K562 (cell line): ENCODE measurements at regions not wholly inside any gene's neighbourhood (a gene's known extent, or its start where the extent isn't known, plus 50 kb on each side); places are given as distances from the start of the nearest gene placed in this dataset.

Experiments used
- ESRRA ChIP-seq: fragments of 450-650 bp; IDR thresholded peaks from 2 replicates; pipeline ENCODE4 v1.6.1; 2014; ENCODE audit warnings: low read depth, mild to moderate bottlenecking, moderate library complexity, borderline replicate concordance
- FOXK2 ChIP-seq, 2 experiments: fragments of 450-650 bp; IDR thresholded peaks in 1 of 2; conservative IDR thresholded peaks in 1 of 2; 2 replicates each; pipeline ENCODE4 v1.6.1; 2016; ENCODE audit warnings: low read depth in 2 of 2, mild to moderate bottlenecking in 1 of 2
- MCM7 ChIP-seq, 2 experiments: fragments of 450-650 bp; IDR thresholded peaks; 2 replicates each; pipeline ENCODE4 v1.6.1; 2016 to 2018
- MTF1 ChIP-seq: fragments of 250-450 bp; sonication (Bioruptor Pico); IDR thresholded peaks from 2 replicates; pipeline ENCODE4 v1.9.0; 2021; ENCODE audit warnings: moderate library complexity, mild to moderate bottlenecking, inconsistent platforms, borderline replicate concordance
- SMARCE1 ChIP-seq: fragments of 450-650 bp; IDR thresholded peaks from 2 replicates; pipeline ENCODE4 v1.7.1; 2016; ENCODE audit warnings: mild to moderate bottlenecking
- ZNF274 ChIP-seq: IDR thresholded peaks from 2 replicates; pipeline ENCODE4 v1.6.1; 2011; ENCODE audit warnings: low read depth, mild to moderate bottlenecking, low read length, moderate library complexity, borderline replicate concordance
- ZNF41 ChIP-seq: fragments of 250-450 bp; sonication (Bioruptor Pico); conservative IDR thresholded peaks from 2 replicates; pipeline ENCODE4 v1.4.0; 2020; ENCODE audit warnings: mild to moderate bottlenecking
- ZNF507 ChIP-seq: conservative IDR thresholded peaks from 2 replicates; pipeline ENCODE4 v1.6.1; 2017; ENCODE audit warnings: missing genetic modification characterization, missing compliant biosample characterization
- ZSCAN29 ChIP-seq: fragments of 450-650 bp; IDR thresholded peaks from 2 replicates; pipeline ENCODE4 v1.6.1; 2017
- TF ChIP-seq, protein P1 (sequence below), 2 experiments: fragments of 150-350 bp in 1 of 2; IDR thresholded peaks; 2 replicates each; pipeline ENCODE4 v1.6.1; 2012 to 2016; ENCODE audit warnings: low read depth in 2 of 2, low read length in 2 of 2, mild to moderate bottlenecking in 1 of 2, moderate library complexity in 1 of 2
- TF ChIP-seq, protein P2 (sequence below): fragments of 250-450 bp; sonication (Bioruptor Pico); IDR thresholded peaks from 2 replicates; pipeline ENCODE4 v1.9.0; 2021; ENCODE audit warnings: mild to moderate bottlenecking, inconsistent platforms
- TF ChIP-seq, protein P3 (sequence below): fragments of 250-450 bp; sonication (Bioruptor Pico); IDR thresholded peaks from 2 replicates; pipeline ENCODE4 v1.4.0; 2020
- TF ChIP-seq, protein P4 (sequence below), 2 experiments: fragments of 250-450 bp in 1 of 2; fragments of 450-650 bp in 1 of 2; sonication (Bioruptor Pico) in 1 of 2; IDR thresholded peaks; 2 replicates each; pipeline versions ENCODE4 v1.6.1 to v1.8.0; 2016 to 2021; ENCODE audit warnings: mild to moderate bottlenecking in 2 of 2, moderate library complexity in 2 of 2, missing compliant biosample characterization in 1 of 2, missing genetic modification characterization in 1 of 2
- TF ChIP-seq, protein P5 (sequence below): fragments of 250-450 bp; sonication (Bioruptor Pico); IDR thresholded peaks from 2 replicates; pipeline ENCODE4 v1.8.0; 2022; ENCODE audit warnings: moderate library complexity, mild to moderate bottlenecking, inconsistent platforms
- TF ChIP-seq, protein P6 (sequence below): fragments of 250-450 bp; sonication (Bioruptor Pico); IDR thresholded peaks from 2 replicates; pipeline ENCODE4 v1.5.0; 2020; ENCODE audit warnings: mild to moderate bottlenecking

DNA sequence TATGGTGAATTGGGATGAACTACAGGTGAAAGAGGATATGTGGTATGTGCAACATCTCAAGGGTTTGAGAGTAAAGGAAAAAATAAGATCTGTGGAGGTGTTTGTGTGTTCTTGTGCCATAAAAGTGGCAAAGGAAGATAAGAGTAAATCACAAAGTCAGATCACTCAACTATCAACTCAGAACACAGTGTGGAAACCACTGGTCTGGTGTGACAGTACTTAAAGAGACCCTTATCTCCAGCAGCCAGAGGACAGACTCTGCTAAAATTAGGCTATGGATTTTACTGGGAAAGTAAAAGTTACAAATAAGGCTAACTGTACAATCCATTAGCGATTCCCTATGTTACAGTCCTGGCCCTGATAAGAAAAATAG lies 54.0 kb upstream of the PRDM8 start (continued):
- TF ChIP-seq, protein P1, sequence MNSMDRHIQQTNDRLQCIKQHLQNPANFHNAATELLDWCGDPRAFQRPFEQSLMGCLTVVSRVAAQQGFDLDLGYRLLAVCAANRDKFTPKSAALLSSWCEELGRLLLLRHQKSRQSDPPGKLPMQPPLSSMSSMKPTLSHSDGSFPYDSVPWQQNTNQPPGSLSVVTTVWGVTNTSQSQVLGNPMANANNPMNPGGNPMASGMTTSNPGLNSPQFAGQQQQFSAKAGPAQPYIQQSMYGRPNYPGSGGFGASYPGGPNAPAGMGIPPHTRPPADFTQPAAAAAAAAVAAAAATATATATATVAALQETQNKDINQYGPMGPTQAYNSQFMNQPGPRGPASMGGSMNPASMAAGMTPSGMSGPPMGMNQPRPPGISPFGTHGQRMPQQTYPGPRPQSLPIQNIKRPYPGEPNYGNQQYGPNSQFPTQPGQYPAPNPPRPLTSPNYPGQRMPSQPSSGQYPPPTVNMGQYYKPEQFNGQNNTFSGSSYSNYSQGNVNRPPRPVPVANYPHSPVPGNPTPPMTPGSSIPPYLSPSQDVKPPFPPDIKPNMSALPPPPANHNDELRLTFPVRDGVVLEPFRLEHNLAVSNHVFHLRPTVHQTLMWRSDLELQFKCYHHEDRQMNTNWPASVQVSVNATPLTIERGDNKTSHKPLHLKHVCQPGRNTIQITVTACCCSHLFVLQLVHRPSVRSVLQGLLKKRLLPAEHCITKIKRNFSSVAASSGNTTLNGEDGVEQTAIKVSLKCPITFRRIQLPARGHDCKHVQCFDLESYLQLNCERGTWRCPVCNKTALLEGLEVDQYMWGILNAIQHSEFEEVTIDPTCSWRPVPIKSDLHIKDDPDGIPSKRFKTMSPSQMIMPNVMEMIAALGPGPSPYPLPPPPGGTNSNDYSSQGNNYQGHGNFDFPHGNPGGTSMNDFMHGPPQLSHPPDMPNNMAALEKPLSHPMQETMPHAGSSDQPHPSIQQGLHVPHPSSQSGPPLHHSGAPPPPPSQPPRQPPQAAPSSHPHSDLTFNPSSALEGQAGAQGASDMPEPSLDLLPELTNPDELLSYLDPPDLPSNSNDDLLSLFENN (IDR thresholded peaks at IDR 0.05; ENCODE audit: low read depth in 2 of 2, low read length in 2 of 2) = peak in 1 of 2 experiments; percentile 98; a peak in 2 of 4 replicates
- TF ChIP-seq, protein P2, sequence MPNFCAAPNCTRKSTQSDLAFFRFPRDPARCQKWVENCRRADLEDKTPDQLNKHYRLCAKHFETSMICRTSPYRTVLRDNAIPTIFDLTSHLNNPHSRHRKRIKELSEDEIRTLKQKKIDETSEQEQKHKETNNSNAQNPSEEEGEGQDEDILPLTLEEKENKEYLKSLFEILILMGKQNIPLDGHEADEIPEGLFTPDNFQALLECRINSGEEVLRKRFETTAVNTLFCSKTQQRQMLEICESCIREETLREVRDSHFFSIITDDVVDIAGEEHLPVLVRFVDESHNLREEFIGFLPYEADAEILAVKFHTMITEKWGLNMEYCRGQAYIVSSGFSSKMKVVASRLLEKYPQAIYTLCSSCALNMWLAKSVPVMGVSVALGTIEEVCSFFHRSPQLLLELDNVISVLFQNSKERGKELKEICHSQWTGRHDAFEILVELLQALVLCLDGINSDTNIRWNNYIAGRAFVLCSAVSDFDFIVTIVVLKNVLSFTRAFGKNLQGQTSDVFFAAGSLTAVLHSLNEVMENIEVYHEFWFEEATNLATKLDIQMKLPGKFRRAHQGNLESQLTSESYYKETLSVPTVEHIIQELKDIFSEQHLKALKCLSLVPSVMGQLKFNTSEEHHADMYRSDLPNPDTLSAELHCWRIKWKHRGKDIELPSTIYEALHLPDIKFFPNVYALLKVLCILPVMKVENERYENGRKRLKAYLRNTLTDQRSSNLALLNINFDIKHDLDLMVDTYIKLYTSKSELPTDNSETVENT = no peak
- TF ChIP-seq ESRRA = peak; percentile 81; the same call in 1 of the 2 replicates
- peak; percentile 99 for TF ChIP-seq SMARCE1
- TF ChIP-seq, protein P3, sequence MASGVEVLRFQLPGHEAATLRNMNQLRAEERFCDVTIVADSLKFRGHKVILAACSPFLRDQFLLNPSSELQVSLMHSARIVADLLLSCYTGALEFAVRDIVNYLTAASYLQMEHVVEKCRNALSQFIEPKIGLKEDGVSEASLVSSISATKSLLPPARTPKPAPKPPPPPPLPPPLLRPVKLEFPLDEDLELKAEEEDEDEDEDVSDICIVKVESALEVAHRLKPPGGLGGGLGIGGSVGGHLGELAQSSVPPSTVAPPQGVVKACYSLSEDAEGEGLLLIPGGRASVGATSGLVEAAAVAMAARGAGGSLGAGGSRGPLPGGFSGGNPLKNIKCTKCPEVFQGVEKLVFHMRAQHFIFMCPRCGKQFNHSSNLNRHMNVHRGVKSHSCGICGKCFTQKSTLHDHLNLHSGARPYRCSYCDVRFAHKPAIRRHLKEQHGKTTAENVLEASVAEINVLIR = 0 out of 2 replicates have a peak, but pooled peaks have one; percentile 34
- TF ChIP-seq, protein P4, sequence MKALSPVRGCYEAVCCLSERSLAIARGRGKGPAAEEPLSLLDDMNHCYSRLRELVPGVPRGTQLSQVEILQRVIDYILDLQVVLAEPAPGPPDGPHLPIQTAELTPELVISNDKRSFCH (CRISPR knock-in tag; IDR thresholded peaks at IDR 0.05) = no peak
- TF ChIP-seq, protein P4 (tag; IDR thresholded peaks at IDR 0.05) = peak; percentile 68; the same call in 1 of the 2 replicates
- 0 out of 2 replicates have a peak, but pooled peaks have one; percentile 34 for TF ChIP-seq ZNF41 (CRISPR knock-in tag)
- TF ChIP-seq ZNF274 = peak; percentile 60; the same call in 1 of the 2 replicates
- TF ChIP-seq MTF1 (CRISPR knock-in tag) = no peak
- peak; percentile 36 to 58; a peak in 1 of 4 replicates for TF ChIP-seq FOXK2 (conservative IDR thresholded peaks at IDR 0.05 in 1 of 2, IDR thresholded peaks at IDR 0.05 in 1 of 2; ENCODE audit: low read depth in 2 of 2)
- TF ChIP-seq, protein P5, sequence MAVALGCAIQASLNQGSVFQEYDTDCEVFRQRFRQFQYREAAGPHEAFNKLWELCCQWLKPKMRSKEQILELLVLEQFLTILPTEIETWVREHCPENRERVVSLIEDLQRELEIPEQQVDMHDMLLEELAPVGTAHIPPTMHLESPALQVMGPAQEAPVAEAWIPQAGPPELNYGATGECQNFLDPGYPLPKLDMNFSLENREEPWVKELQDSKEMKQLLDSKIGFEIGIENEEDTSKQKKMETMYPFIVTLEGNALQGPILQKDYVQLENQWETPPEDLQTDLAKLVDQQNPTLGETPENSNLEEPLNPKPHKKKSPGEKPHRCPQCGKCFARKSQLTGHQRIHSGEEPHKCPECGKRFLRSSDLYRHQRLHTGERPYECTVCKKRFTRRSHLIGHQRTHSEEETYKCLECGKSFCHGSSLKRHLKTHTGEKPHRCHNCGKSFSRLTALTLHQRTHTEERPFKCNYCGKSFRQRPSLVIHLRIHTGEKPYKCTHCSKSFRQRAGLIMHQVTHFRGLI (CRISPR knock-in tag) = peak; percentile 77; the same call in 1 of the 2 replicates
- TF ChIP-seq MCM7 (IDR thresholded peaks at IDR 0.05) = no peak
- TF ChIP-seq ZSCAN29 = no peak
- TF ChIP-seq, protein P6, sequence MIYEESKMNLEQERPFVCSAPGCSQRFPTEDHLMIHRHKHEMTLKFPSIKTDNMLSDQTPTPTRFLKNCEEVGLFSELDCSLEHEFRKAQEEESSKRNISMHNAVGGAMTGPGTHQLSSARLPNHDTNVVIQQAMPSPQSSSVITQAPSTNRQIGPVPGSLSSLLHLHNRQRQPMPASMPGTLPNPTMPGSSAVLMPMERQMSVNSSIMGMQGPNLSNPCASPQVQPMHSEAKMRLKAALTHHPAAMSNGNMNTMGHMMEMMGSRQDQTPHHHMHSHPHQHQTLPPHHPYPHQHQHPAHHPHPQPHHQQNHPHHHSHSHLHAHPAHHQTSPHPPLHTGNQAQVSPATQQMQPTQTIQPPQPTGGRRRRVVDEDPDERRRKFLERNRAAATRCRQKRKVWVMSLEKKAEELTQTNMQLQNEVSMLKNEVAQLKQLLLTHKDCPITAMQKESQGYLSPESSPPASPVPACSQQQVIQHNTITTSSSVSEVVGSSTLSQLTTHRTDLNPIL = no peak
- TF ChIP-seq ZNF507 (tag) = no peak
